GM12891 (cell line): ENCODE measurements at regions not wholly inside any gene's neighbourhood (a gene's known extent, or its start where the extent isn't known, plus 50 kb on each side); places are given as distances from the start of the nearest gene placed in this dataset.
A peak's percentile ranks its signal among the peaks of the same experiment; 100 is the strongest.

Experiments used
- DNase-seq: peaks from one replicate; pipeline ENCODE4 v3.0.0; 2011; ENCODE audit warnings: low spot score; ENCODE audit not compliant: insufficient read length
- FAIRE-seq: peaks from 2 replicates; lab custom pipeline; 2011; peaks lifted over from hg19 to GRCh38; lab: Jason Lieb, UNC
- PAX5 ChIP-seq: IDR thresholded peaks from 2 replicates; pipeline ENCODE4 v1.6.1; 2011; ENCODE audit warnings: low read length, moderate library complexity, mild to moderate bottlenecking; ENCODE audit not compliant: insufficient read depth, severe bottlenecking
- POLR2A ChIP-seq: IDR thresholded peaks from 2 replicates; pipeline ENCODE4 v1.6.1; 2011; ENCODE audit warnings: low read depth, low read length, control low read depth
- POLR2AphosphoS5 ChIP-seq: IDR thresholded peaks from 2 replicates; pipeline ENCODE4 v1.6.1; 2011; ENCODE audit warnings: low read depth, low read length, control low read depth
- POU2F2 ChIP-seq: IDR thresholded peaks from 2 replicates; pipeline ENCODE4 v1.6.1; 2011; ENCODE audit warnings: low read depth, mild to moderate bottlenecking, control low read depth, low read length, moderate library complexity
- SPI1 ChIP-seq: IDR thresholded peaks from 2 replicates; pipeline ENCODE4 v1.6.1; 2011; ENCODE audit warnings: low read depth, low read length, control low read depth
- TAF1 ChIP-seq: IDR thresholded peaks from 2 replicates; pipeline ENCODE4 v1.6.1; 2011; ENCODE audit warnings: low read depth, low read length, control low read depth

GRCh38 chr11:91247009-91247735 is 977.4 kb upstream of the FAT3 start:
- TF ChIP-seq TAF1 (no peak), POLR2A (no peak), POLR2AphosphoS5 (no peak), PAX5 (no peak), SPI1 (no peak), POU2F2 (no peak)
- DNase-seq (no peak), FAIRE-seq (no peak)

GRCh38 chr11:91244912-91245311 is 979.7 kb upstream of the FAT3 start:
- no peak for TF ChIP-seq SPI1
- TF ChIP-seq PAX5, result no peak
- no peak for TF ChIP-seq POLR2AphosphoS5
- no peak for TF ChIP-seq TAF1
- no peak for TF ChIP-seq POU2F2
- TF ChIP-seq POLR2A, result no peak
- no peak for DNase-seq
- FAIRE-seq, result no peak

- no peak for FAIRE-seq
- DNase-seq, result no peak
- no peak for TF ChIP-seq PAX5
- no peak for TF ChIP-seq POLR2AphosphoS5
- TF ChIP-seq SPI1, result no peak
These were observed 981.0 kb upstream of the FAT3 start for GRCh38 chr11:91243630-91244029.

GRCh38 chr11:91243051-91243450 is 981.6 kb upstream of the FAT3 start:
- DNase-seq, result no peak
- TF ChIP-seq PAX5 (no peak), POLR2A (no peak), POU2F2 (no peak), TAF1 (no peak), POLR2AphosphoS5 (no peak), SPI1 (no peak)
- no peak for FAIRE-seq

- DNase-seq, result no peak
- TF ChIP-seq SPI1 (no peak), POU2F2 (no peak), POLR2A (no peak), TAF1 (no peak), PAX5 (no peak), POLR2AphosphoS5 (no peak)
- no peak for FAIRE-seq
These were observed 983.4 kb upstream of the FAT3 start for GRCh38 chr11:91241226-91241625.

- DNase-seq (no peak), FAIRE-seq (no peak)
- TF ChIP-seq POLR2A (no peak), SPI1 (peak; percentile 68)
These were observed 985.3 kb upstream of the FAT3 start for GRCh38 chr11:91239359-91239758.

GRCh38 chr11:91231226-91231625 is 993.4 kb upstream of the FAT3 start:
- TF ChIP-seq POLR2A, result no peak
- TF ChIP-seq TAF1, result no peak
- no peak for TF ChIP-seq SPI1
- TF ChIP-seq PAX5, result no peak
- FAIRE-seq (no peak), DNase-seq (no peak)

- DNase-seq, result no peak
- FAIRE-seq, result no peak
- TF ChIP-seq POLR2A (no peak), POU2F2 (no peak), TAF1 (no peak), SPI1 (no peak), POLR2AphosphoS5 (no peak), PAX5 (no peak)
These were observed 994.0 kb upstream of the FAT3 start for GRCh38 chr11:91230647-91231046.

GRCh38 chr11:91222830-91223229 is 1000.0 kb upstream of the CHORDC1 start:
- DNase-seq (no peak), FAIRE-seq (no peak)
- TF ChIP-seq POLR2AphosphoS5, result no peak
- TF ChIP-seq TAF1, result no peak
- TF ChIP-seq POLR2A, result no peak
- TF ChIP-seq POU2F2, result no peak
- no peak for TF ChIP-seq SPI1
- no peak for TF ChIP-seq PAX5

- TF ChIP-seq POU2F2 (no peak), TAF1 (no peak), PAX5 (no peak), POLR2A (no peak), POLR2AphosphoS5 (no peak), SPI1 (no peak)
- FAIRE-seq (no peak), DNase-seq (no peak)
These were observed 997.8 kb upstream of the CHORDC1 start for GRCh38 chr11:91220476-91221202.
